ENCODE measurements at regions not wholly inside any gene's neighbourhood (a gene's known extent, or its start where the extent isn't known, plus 50 kb on each side); places are given as distances from the start of the nearest gene placed in this dataset.

- no peak for DNase-seq
These were observed 123.6 kb upstream of the RGMA start for GRCh38 chr15:93212578-93212977.

- no peak for DNase-seq
These were observed 122.0 kb upstream of the RGMA start for GRCh38 chr15:93210995-93211394.

GRCh38 chr15:93209690-93210445, 120.9 kb upstream of the RGMA start:
- DNase-seq, result no peak

- no peak for DNase-seq
These were observed 117.9 kb upstream of the RGMA start for GRCh38 chr15:93206893-93207292.

- no peak for DNase-seq
These were observed 116.4 kb upstream of the RGMA start for GRCh38 chr15:93205413-93205812.

- DNase-seq, result no peak
These were observed 114.0 kb upstream of the RGMA start for GRCh38 chr15:93203036-93203435.

GRCh38 chr15:93202405-93202804, 113.4 kb upstream of the RGMA start:
- DNase-seq, result no peak

GRCh38 chr15:93201940-93202339, 112.9 kb upstream of the RGMA start:
- no peak for DNase-seq

- DNase-seq, result no peak
These were observed 111.8 kb upstream of the RGMA start for GRCh38 chr15:93200837-93201226.

GRCh38 chr15:93200081-93200836, 111.2 kb upstream of the RGMA start:
- no peak for DNase-seq

- DNase-seq, result no peak
These were observed 107.2 kb upstream of the RGMA start for GRCh38 chr15:93196135-93196670.

- no peak for DNase-seq
These were observed 106.1 kb upstream of the RGMA start for GRCh38 chr15:93195109-93195508.

GRCh38 chr15:93190238-93190637, 101.2 kb upstream of the RGMA start:
- DNase-seq, result no peak

- no peak for DNase-seq
These were observed 100.5 kb upstream of the RGMA start for GRCh38 chr15:93189561-93189960.

- DNase-seq, result no peak
These were observed 99.2 kb upstream of the RGMA start for GRCh38 chr15:93188236-93188635.

GRCh38 chr15:93185796-93186195, 96.8 kb upstream of the RGMA start:
- no peak for DNase-seq

- no peak for DNase-seq
These were observed 93.7 kb upstream of the RGMA start for GRCh38 chr15:93182703-93183205.

- DNase-seq, result no peak
These were observed 91.6 kb upstream of the RGMA start for GRCh38 chr15:93180656-93181055.

GRCh38 chr15:93180128-93180527, 91.1 kb upstream of the RGMA start:
- DNase-seq, result no peak

GRCh38 chr15:93179700-93180102, 90.7 kb upstream of the RGMA start:
- DNase-seq, result no peak

GRCh38 chr15:93179072-93179471, 90.1 kb upstream of the RGMA start:
- DNase-seq, result no peak

- no peak for DNase-seq
These were observed 89.4 kb upstream of the RGMA start for GRCh38 chr15:93178371-93178770.

GRCh38 chr15:93176065-93176464, 87.1 kb upstream of the RGMA start:
- DNase-seq, result no peak

- no peak for DNase-seq
These were observed 85.8 kb upstream of the RGMA start for GRCh38 chr15:93174836-93175235.
